Stomach (tissue), 4 donors: ENCODE measurements at regions not wholly inside any gene's neighbourhood (a gene's known extent, or its start where the extent isn't known, plus 50 kb on each side); places are given as distances from the start of the nearest gene placed in this dataset.

Experiments
- EP300 ChIP-seq: sonication (generic); formaldehyde crosslinking; IDR thresholded peaks from one replicate; pipeline ENCODE4 v1.6.1; 2017; ENCODE audit warnings: antibody characterized with exemption
- POLR2A ChIP-seq, 4 donors: fragments of 450-650 bp; IDR thresholded peaks; one replicate each; pipeline ENCODE4 v1.6.1; 2016; ENCODE audit warnings: antibody characterized with exemption in 4 of 4, control low read depth in 2 of 4, mild to moderate bottlenecking in 1 of 4, moderate library complexity in 1 of 4
- TF ChIP-seq, protein P1 (sequence below), 7 experiments: fragments of 450-650 bp in 4 of 7; fragments of 200-600 bp in 3 of 7; sonication (generic) in 3 of 7; IDR thresholded peaks; one replicate each; pipeline ENCODE4 v1.5.1; 2016 to 2019; ENCODE audit warnings: antibody characterized with exemption in 7 of 7, control low read depth in 2 of 7, mild to moderate bottlenecking in 1 of 7

DNA sequence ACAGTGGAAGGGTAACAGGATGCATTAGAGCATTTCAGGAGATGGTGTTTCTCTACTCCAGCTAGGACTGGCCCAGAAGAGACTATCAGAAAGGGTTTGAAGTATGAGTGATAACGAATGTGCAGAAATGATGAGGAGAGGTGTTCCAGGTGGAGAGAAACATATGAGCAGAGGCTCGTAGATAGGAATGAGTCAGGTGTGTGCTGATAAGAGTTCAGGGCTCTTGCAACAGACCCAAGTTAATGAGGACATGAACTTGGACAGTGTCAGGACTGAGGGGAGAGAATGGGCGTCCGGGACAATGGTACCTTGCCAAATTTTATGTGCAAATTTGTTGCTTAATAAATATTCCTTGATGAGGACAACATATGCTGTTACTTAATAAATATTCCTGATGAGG lies 183.9 kb upstream of the NFIA start:
- TF ChIP-seq, protein P1, sequence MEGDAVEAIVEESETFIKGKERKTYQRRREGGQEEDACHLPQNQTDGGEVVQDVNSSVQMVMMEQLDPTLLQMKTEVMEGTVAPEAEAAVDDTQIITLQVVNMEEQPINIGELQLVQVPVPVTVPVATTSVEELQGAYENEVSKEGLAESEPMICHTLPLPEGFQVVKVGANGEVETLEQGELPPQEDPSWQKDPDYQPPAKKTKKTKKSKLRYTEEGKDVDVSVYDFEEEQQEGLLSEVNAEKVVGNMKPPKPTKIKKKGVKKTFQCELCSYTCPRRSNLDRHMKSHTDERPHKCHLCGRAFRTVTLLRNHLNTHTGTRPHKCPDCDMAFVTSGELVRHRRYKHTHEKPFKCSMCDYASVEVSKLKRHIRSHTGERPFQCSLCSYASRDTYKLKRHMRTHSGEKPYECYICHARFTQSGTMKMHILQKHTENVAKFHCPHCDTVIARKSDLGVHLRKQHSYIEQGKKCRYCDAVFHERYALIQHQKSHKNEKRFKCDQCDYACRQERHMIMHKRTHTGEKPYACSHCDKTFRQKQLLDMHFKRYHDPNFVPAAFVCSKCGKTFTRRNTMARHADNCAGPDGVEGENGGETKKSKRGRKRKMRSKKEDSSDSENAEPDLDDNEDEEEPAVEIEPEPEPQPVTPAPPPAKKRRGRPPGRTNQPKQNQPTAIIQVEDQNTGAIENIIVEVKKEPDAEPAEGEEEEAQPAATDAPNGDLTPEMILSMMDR (IDR thresholded peaks at IDR 0.05), result no peak
- TF ChIP-seq POLR2A (IDR thresholded peaks at IDR 0.05) (no peak), EP300 (no peak)
